ENCODE measurements at regions not wholly inside any gene's neighbourhood (a gene's known extent, or its start where the extent isn't known, plus 50 kb on each side); places are given as distances from the start of the nearest gene placed in this dataset.

GRCh38 chr16:9191274-9191850 lies 99.9 kb downstream of the HAPSTR1 start:
- no peaks in the 10 kb centered on the region for H3K9me3 ChIP-seq
- intact Hi-C loops (cut with DNase I): no loop called here
- H3K4me3 ChIP-seq: no peak overlapping the region
- TF ChIP-seq EP300 (IDR thresholded peaks at IDR 0.05): no peak
- H3K27ac ChIP-seq (replicated peaks in 1 of 4): no peak overlapping the region
- H3K4me1 ChIP-seq: no peaks in the 10 kb centered on the region
- no peak for DNase-seq (ENCODE audit: extremely low spot score)
- H3K36me3 ChIP-seq: no peaks in the 10 kb centered on the region
- H3K27me3 ChIP-seq: peaks cover 0 to 22% (median 0%) of the 10 kb centered on the region in 4 donors

GRCh38 chr16:9192746-9193145 lies 101.3 kb downstream of the HAPSTR1 start:
- WGBS: 77% methylated on average over 4 of the region's 4 CpGs
- Histone ChIP-seq H3K4me1 (no peaks in the 10 kb centered on the region), H3K36me3 (no peaks in the 10 kb centered on the region), H3K27ac (replicated peaks in 1 of 4) (no peak overlapping the region), H3K27me3 (peaks cover 0 to 22% (median 0%) of the 10 kb centered on the region in 4 donors), H3K9me3 (no peaks in the 10 kb centered on the region), H3K4me3 (no peak overlapping the region)
- intact Hi-C loops (cut with DNase I): no loop called here
- no peak for DNase-seq (ENCODE audit: extremely low spot score)
- no peak for TF ChIP-seq EP300 (IDR thresholded peaks at IDR 0.05)
- no peak for TF ChIP-seq POLR2A (IDR thresholded peaks at IDR 0.05; ENCODE audit: low read depth)
- TF ChIP-seq POLR2AphosphoS5 (IDR thresholded peaks at IDR 0.05): no peak
- TF ChIP-seq CTCF (IDR thresholded peaks at IDR 0.05): no peak

GRCh38 chr16:9195287-9195686 lies 103.8 kb downstream of the HAPSTR1 start:
- DNase-seq (ENCODE audit: extremely low spot score): no peak
- WGBS: 50% methylated on average over 1 of the region's 6 CpGs
- Histone ChIP-seq H3K9me3 (no peaks in the 10 kb centered on the region), H3K27me3 (peaks cover 0 to 27% (median 0%) of the 10 kb centered on the region in 4 donors), H3K27ac (replicated peaks in 1 of 4) (no peak overlapping the region), H3K4me1 (peaks cover 0 to 3% (median 0%) of the 10 kb centered on the region in 4 donors), H3K4me3 (no peak overlapping the region), H3K36me3 (no peaks in the 10 kb centered on the region)
- TF ChIP-seq CTCF (IDR thresholded peaks at IDR 0.05) (no peak), POLR2AphosphoS5 (IDR thresholded peaks at IDR 0.05) (no peak), POLR2A (IDR thresholded peaks at IDR 0.05; ENCODE audit: low read depth) (no peak), EP300 (IDR thresholded peaks at IDR 0.05) (no peak)
- intact Hi-C loops (cut with DNase I): no loop called here

- peaks cover 0 to 30% (median 0%) of the 10 kb centered on the region in 4 donors for H3K27me3 ChIP-seq
- intact Hi-C loops (cut with DNase I): no loop called here
- H3K9me3 ChIP-seq: peaks cover 0 to 6% (median 0%) of the 10 kb centered on the region in 4 donors
- H3K4me1 ChIP-seq: peaks cover 0 to 3% (median 0%) of the 10 kb centered on the region in 4 donors
- no peak overlapping the region for H3K27ac ChIP-seq (replicated peaks in 1 of 4)
- 75% methylated on average over 8 of the region's 8 CpGs for WGBS
- DNase-seq (ENCODE audit: extremely low spot score): no peak
- no peak overlapping the region for H3K4me3 ChIP-seq
- TF ChIP-seq POLR2A (IDR thresholded peaks at IDR 0.05; ENCODE audit: low read depth) (no peak), POLR2AphosphoS5 (IDR thresholded peaks at IDR 0.05) (no peak), CTCF (IDR thresholded peaks at IDR 0.05) (no peak), EP300 (IDR thresholded peaks at IDR 0.05) (no peak)
- H3K36me3 ChIP-seq: no peaks in the 10 kb centered on the region
These were observed 106.7 kb downstream of the HAPSTR1 start for GRCh38 chr16:9197957-9198661.

- Histone ChIP-seq H3K27ac (replicated peaks in 1 of 4) (no peak overlapping the region), H3K27me3 (peaks cover 0 to 25% (median 0%) of the 10 kb centered on the region in 4 donors), H3K4me3 (no peak overlapping the region), H3K9me3 (peaks cover 0 to 6% (median 3%) of the 10 kb centered on the region in 4 donors), H3K4me1 (peaks cover 0 to 3% (median 0%) of the 10 kb centered on the region in 4 donors), H3K36me3 (no peaks in the 10 kb centered on the region)
- no peak for DNase-seq (ENCODE audit: extremely low spot score)
- WGBS: 43% methylated on average over 8 of the region's 8 CpGs
- intact Hi-C loops (cut with DNase I): no loop called here
- TF ChIP-seq POLR2AphosphoS5 (IDR thresholded peaks at IDR 0.05) (no peak), POLR2A (IDR thresholded peaks at IDR 0.05; ENCODE audit: low read depth) (no peak), EP300 (IDR thresholded peaks at IDR 0.05) (no peak), CTCF (IDR thresholded peaks at IDR 0.05) (no peak)
These were observed 107.9 kb downstream of the HAPSTR1 start for GRCh38 chr16:9199311-9199710.
